Transverse colon (tissue), 4 donors: ENCODE measurements at regions not wholly inside any gene's neighbourhood (a gene's known extent, or its start where the extent isn't known, plus 50 kb on each side); places are given as distances from the start of the nearest gene placed in this dataset.

Source experiments
- CTCF ChIP-seq, 5 experiments: fragments of 200-600 bp in 3 of 5; fragments of 450-650 bp in 2 of 5; sonication (generic) in 3 of 5; IDR thresholded peaks; 1 replicate in 2 of 5; 2 replicates in 3 of 5; pipeline ENCODE4 v1.5.1; 2016 to 2017; ENCODE audit warnings: antibody characterized with exemption in 5 of 5, inconsistent platforms in 3 of 5, mild to moderate bottlenecking in 2 of 5, moderate library complexity in 1 of 5
- EP300 ChIP-seq: sonication (generic); formaldehyde crosslinking; IDR thresholded peaks from one replicate; pipeline ENCODE4 v1.6.1; 2017; ENCODE audit warnings: antibody characterized with exemption, low read depth
- POLR2A ChIP-seq: fragments of 450-650 bp; IDR thresholded peaks from one replicate; pipeline ENCODE4 v1.6.1; 2016; ENCODE audit warnings: antibody characterized with exemption, mild to moderate bottlenecking, moderate library complexity
- POLR2AphosphoS5 ChIP-seq, 3 donors: sonication (generic); formaldehyde crosslinking; IDR thresholded peaks; one replicate each; pipeline ENCODE4 v1.6.1; 2016; ENCODE audit warnings: antibody characterized with exemption in 3 of 3

DNA sequence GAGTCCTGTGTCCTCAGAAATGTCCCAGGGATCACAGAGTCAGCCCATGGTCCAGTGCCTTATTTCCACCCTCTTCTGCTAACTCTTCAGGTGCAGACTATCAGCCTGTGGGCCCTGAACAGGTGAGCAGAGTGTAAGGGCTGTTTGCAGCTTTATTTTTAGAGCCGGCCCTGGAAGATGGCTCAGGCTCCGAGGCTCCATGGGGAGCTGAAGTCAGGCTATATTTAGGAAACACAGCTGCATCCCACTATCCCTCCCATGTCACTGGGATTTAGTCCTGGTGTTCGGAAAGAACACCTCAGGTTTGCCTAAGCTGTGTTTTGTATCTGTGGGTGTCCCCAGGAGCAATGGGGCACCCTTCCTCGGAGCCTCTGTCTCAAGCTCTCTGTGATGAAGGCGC is 126.9 kb downstream of the RPS24 start:
- TF ChIP-seq POLR2A (no peak), CTCF (IDR thresholded peaks at IDR 0.05) (no peak), EP300 (no peak), POLR2AphosphoS5 (IDR thresholded peaks at IDR 0.05) (no peak)
